GM19463 (cell line): ENCODE measurements at regions not wholly inside any gene's neighbourhood (a gene's known extent, or its start where the extent isn't known, plus 50 kb on each side); places are given as distances from the start of the nearest gene placed in this dataset.

Source experiments
- ATAC-seq: cut with Tn5 transposase; IDR thresholded peaks from one replicate; pipeline ENCODE4 v1.9.1; 2021; ENCODE audit warnings: mild to moderate bottlenecking, moderate library complexity; ENCODE audit not compliant: unreplicated experiment

DNA sequence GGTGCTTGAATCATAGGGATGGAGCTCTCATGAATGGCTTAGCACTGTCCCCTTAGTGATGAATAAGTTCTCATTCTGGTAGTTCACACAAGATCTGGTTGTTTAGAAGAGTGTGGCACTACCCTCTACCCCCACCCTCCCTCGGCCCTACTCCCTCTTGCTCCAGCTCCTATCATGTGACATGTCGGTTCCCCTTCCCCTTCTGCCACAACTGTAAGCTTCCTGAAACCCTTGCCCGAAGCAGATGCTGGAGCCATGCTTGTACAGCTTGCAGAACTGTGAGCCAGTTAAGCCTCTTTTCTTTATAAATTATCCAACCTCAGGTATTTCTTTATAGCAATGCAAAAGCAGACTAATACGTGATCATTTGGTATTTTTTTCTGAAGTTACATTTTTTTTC lies 1012.6 kb downstream of the BCL11A start:
- ATAC-seq = no peak

DNA sequence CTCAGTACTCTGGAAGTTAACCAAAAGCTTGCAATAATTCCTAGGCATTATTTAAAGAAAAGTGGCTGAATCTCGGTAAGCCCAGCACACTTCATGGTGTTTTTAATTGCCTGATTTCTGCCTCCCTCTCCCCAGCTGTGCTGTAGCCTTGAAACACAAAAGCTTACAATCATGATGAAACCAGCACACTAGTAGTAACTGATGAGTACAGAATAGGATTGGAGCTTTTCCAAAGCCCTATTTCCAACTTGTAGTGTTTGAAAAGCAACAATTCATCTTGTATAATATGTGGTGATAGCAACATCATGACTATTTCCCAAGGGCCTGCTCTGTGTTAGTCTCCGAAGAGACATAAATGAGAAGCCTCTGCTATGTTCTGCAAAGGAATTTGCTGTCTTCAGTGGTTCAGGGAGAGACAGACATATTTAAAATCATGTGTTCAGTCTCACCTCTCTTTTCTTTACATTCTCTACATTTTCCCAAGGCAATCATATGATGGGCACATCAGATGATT lies 1015.0 kb downstream of the BCL11A start:
- no peak for ATAC-seq

DNA sequence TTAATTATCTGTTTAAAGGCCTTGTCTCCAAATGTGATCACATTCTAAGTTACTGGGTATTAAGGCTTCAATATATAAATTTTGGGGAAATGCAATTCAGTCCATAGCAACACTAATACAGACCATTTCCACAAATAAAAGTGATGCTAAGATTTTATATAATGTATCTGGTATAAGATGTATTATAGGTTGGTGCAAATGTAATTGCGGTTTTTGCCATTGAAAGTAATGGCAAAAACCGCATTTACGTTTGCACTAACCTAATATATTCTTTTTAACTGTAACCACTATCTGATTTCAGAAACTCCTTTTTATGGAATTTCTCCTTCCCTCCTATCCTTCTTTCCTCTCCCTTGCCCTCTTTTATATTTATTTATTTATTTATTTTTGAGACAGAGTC lies 1020.6 kb downstream of the BCL11A start:
- ATAC-seq = no peak

DNA sequence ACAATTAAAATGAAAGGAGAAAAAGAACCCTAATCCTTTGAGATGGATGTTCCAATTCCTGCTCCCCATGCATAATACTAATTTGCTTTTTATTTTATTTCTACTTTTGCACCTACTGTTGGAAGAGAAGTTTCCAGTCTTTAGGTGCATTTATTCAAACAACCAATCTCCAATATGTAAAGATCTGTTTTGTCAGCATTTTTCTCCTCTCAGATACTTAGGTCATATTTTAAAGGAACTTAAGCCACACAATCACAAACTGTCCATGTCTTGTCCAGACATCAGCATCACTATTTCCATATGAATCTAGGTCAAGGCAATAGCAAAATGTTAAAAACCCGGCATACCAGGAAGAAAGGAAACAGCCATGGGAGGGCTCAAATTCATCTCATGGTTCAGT lies 1023.2 kb downstream of the BCL11A start:
- ATAC-seq = no peak

DNA sequence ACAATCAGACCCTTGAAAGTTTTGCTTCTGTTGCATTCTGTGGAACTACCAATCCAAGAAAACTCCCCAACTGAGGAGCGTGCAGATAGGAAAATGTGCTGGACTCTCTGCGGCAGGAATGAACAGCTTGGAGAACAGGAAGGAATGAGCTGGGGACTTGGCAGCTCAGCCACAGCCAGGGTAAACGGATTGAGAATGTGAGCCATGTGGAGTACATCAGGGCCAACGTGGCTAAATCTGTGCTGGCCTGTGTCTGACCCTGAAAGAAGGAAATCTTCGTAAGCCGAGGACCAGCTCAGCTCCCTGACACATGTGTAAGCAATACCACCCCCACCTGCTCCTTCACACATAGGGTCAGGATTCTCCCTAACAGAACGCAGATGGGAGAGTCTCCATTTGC lies 1023.7 kb downstream of the BCL11A start:
- no peak for ATAC-seq

DNA sequence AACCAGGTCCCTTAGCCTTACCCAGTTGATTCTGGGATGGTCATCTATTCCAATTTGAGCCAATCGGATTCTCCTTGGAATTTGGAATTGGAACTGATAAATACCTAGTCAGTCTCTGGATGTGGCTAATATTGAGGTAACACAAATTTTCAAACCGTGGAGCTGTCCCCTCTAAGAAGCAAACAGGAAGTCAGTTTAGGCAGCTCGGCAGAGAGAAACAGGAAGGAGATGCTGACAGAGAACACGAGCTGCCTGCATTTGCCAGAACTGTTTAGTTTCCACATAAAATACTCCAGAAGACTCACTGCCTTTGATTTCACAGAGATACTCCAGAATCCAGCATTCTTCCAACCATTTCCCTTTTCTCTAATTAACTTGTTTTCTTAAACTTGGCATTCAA lies 1024.9 kb downstream of the BCL11A start:
- no peak for ATAC-seq

- ATAC-seq = no peak
These were observed 1050.5 kb downstream of the BCL11A start for GRCh38 chr2:59502981-59503380.

DNA sequence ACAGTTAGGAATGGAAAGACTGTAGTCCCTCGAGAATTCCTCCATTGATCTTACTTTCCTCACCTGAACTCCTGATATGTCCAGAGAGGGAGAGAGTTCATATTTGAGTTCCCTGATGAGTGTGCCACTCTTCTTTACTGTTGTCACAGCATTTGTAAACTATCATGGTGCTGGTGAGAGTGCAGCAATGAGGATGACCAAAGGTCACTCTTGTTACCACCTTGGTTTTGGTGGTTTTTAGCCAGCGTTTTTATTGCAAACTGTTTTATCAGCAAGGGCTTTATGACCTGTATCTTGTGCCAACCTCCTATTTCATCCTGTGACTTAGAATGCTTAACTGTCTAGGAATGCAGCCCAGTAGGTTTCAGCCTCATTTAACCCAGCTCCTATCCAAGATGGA lies 1062.5 kb downstream of the BCL11A start:
- ATAC-seq = no peak

- no peak for ATAC-seq
These were observed 1063.3 kb downstream of the BCL11A start for GRCh38 chr2:59490192-59490591.

GRCh38 chr2:59484673-59485072 lies 1068.8 kb downstream of the BCL11A start:
- ATAC-seq = no peak

- no peak for ATAC-seq
These were observed 1090.0 kb downstream of the BCL11A start for GRCh38 chr2:59463426-59463825.

DNA sequence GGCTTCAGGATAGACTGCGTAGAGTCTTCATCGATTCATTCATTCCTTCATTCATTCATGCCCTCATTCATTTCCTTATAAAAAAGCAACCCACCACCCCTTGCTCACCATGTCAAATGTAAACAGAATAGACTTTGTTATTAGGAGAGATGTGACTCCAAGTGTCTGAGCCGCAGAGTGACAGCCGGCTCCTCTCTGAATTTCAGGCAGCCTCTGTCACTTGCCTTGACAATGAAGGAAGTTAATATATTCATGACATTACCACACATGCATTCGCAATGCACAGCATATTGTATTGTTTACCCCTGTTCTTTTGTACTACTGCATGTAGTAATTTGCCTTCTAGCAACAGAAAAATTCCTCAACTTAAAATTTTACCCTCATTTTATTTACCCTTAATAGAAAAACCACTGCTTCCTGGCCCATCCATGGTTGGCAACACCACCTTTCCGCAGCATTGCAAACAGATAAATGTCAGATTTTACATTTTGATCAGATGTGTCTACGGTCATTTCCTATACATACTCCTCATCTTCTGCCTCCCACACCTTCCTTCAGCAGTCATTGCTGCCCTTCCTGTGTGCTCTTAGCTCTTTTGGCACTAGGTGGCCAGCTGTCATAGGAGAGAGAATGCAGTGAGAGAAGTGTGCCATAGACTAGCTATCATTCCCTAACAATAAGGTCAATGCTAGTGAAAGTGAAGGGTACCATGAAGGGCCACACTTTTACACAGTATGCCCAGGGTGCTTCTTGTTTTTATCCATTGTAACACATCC lies 1090.8 kb downstream of the BCL11A start:
- ATAC-seq = no peak

GRCh38 chr2:59461127-59461526 lies 1092.3 kb downstream of the BCL11A start:
- no peak for ATAC-seq

DNA sequence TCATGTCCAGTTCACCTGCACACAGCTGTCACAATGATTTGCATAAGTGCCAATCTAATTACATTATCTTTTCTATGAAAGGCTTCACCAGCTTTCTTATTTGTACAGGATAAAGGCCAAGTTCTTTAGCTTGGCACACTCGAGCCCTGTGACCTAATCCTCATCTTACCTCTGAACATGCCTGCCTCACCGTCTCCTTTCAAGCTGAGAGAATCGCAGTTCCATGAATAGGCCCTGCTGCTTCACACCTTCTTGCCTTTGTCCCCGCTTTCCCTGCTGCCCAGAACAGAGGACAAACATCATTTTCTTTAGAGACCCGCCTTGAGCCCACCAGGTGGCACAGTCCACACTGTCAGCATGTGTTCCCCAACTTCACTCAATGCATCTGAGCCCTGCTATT lies 1094.7 kb downstream of the BCL11A start:
- ATAC-seq = no peak

DNA sequence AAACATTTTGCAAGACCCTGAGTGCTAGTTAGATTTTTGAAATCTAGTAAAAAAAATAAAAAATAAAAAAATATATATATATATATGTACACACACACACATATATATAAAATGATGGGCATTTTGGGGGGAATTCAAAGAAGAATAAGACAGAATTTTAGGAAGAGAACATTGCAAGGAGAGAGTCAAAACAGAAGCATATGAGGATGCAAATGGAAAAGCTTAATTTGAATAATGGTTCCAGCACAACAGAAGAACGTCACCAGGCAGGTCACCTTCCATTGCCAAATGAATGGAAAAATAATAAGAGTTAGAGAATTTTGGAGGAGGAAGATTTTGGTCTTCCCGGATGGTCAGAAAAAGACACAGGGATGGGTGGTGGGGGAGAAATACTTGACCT lies 1097.2 kb downstream of the BCL11A start:
- ATAC-seq = no peak

- no peak for ATAC-seq
These were observed 1104.2 kb downstream of the BCL11A start for GRCh38 chr2:59449274-59449673.

- ATAC-seq = no peak
These were observed 1113.0 kb downstream of the BCL11A start for GRCh38 chr2:59440491-59440890.

DNA sequence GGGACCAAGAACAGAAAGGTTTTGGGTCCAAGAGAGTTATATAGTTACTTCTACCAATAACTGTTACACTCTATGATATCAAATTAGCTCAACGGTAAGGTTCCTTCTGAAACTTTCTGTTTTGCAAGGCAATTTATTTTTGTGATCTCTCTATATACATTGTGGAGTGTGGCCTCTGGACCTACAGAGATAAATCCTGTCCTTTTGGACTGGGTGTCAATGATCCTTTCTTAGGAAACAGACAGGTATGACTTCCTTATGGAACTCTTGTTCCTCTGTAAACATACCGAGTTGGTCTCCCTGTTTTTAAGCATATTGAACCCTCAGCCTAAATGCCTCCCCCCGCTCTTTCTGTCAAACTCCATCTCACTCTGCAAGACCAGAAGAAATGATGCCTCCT lies 1117.8 kb downstream of the BCL11A start:
- ATAC-seq = no peak

DNA sequence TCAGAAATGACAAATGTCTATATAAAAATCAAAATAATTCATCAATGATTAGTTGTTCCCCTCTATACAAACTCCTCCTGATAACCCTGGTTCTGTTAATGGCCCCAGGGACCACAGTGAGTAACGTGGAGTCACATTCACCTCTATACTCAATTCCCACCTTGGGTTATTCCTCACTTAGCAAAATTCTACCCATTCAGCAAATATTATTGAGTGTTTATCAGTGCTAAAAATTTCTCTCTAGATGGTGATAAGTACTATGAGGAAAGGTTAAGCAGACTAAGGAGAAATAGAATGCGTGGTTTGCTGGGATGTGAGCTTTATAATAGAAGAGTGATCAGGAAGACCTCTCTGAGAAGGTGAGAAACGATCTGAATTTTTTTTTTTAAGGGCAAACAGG lies 1124.5 kb downstream of the BCL11A start:
- no peak for ATAC-seq

GRCh38 chr2:59427980-59428379 lies 1125.5 kb downstream of the BCL11A start:
- no peak for ATAC-seq

DNA sequence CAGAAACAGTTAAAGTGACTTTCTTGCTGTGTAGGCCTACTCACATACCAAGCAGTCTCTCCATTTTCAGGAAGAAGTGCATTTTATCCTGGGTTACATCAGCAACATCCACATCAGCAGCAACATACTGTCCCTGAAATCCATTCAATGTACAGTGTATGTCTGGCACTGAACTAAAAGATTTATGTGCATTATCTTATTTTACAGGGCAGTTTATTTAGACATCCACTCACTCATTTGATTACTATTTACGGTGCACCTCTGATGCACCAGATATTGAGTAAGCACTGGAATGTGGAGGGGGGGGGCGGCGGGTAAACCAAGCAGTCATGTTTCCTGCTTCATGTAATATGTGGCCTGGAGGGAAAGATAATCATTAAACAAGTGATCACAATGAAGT lies 1128.2 kb downstream of the BCL11A start:
- ATAC-seq = no peak

- ATAC-seq = no peak
These were observed 1139.5 kb downstream of the BCL11A start for GRCh38 chr2:59413751-59414570.
